Naive thymus-derived CD8-positive, alpha-beta T cell (primary cell): ENCODE measurements at regions not wholly inside any gene's neighbourhood (a gene's known extent, or its start where the extent isn't known, plus 50 kb on each side); places are given as distances from the start of the nearest gene placed in this dataset.
A peak's percentile ranks its signal among the peaks of the same experiment; 100 is the strongest.
"Not testable (repeated sequence)": the region's sequence is repeated elsewhere in the genome, so short reads cannot be mapped to it uniquely, and the experiment has no call there.

Experiments
- ATAC-seq, 2 donors: fragments of 150-1000 bp; cut with Tn5 transposase in 1 of 2; sonication (Bioruptor Pico), chemical (Tn5 transposase) in 1 of 2; 1 replicate in 1 of 2; 2 replicates in 1 of 2; pipeline ENCODE4 v1.10.0; 2021; ENCODE audit warnings: mild to moderate bottlenecking in 2 of 2, moderate library complexity in 2 of 2
- POLR2A ChIA-PET: fragments of 350-600 bp; sonication (Branson Sonifier 250); formaldehyde crosslinking; loops from one replicate; lab custom pipeline; 2021; ENCODE audit warnings: antibody characterized with exemption; lab: Charles Lee
- DNase-seq, 10 donors: peaks; one replicate each; pipeline versions ENCODE4 v3.0.0 to v3.0.0-alpha.2; 2020 to 2022
- H3K27ac Mint-ChIP-seq, 10 donors: one replicate each; pipeline ENCODE4 v1.8.0; 2020 to 2022; ENCODE audit warnings: mild to moderate bottlenecking in 10 of 10, mixed read lengths in 10 of 10, moderate library complexity in 4 of 10, inconsistent platforms in 1 of 10
- H3K27me3 Mint-ChIP-seq, 5 donors: one replicate each; pipeline ENCODE4 v1.8.0; 2021 to 2022; ENCODE audit warnings: mixed read lengths in 5 of 5
- H3K36me3 Mint-ChIP-seq, 3 donors: one replicate each; pipeline ENCODE4 v1.8.0; 2020 to 2022; ENCODE audit warnings: mixed read lengths in 3 of 3, mild to moderate bottlenecking in 2 of 3, inconsistent platforms in 1 of 3
- H3K4me1 Mint-ChIP-seq, 4 donors: one replicate each; pipeline ENCODE4 v1.8.0; 2021 to 2022; ENCODE audit warnings: mixed read lengths in 4 of 4
- H3K4me3 Mint-ChIP-seq, 10 donors: one replicate each; pipeline ENCODE4 v1.8.0; 2020 to 2022; ENCODE audit warnings: mild to moderate bottlenecking in 10 of 10, mixed read lengths in 10 of 10, moderate library complexity in 6 of 10, inconsistent platforms in 1 of 10
- H3K9me3 Mint-ChIP-seq, 9 donors: one replicate each; pipeline ENCODE4 v1.8.0; 2020 to 2022; ENCODE audit warnings: mixed read lengths in 9 of 9, mild to moderate bottlenecking in 3 of 9, inconsistent platforms in 1 of 9, moderate library complexity in 1 of 9

DNA sequence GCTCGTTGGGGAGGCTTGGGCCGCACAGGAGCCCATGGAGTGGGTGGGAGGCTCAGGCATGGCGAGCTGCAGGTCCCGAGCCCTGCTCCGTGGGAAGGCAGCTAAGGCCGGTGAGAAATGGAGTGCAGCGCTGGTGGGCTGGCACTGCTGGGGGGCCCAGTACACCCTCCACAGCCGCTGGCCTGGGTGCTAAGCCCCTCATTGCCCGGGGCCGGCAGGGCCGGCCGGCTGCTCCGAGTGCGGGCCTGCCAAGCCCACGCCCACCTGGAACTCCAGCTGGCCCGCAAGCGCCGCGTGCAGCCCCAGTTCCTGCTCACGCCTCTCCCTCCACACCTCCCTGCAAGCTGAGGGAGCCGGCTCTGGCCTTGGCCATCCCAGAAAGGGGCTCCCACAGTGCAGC lies 573.3 kb downstream of the KIF4B start:
- H3K4me3 Mint-ChIP-seq, ATAC-seq, POLR2A ChIA-PET, H3K36me3 Mint-ChIP-seq, DNase-seq, H3K4me1 Mint-ChIP-seq, H3K27ac Mint-ChIP-seq, H3K27me3 Mint-ChIP-seq, H3K9me3 Mint-ChIP-seq: not testable (repeated sequence)

DNA sequence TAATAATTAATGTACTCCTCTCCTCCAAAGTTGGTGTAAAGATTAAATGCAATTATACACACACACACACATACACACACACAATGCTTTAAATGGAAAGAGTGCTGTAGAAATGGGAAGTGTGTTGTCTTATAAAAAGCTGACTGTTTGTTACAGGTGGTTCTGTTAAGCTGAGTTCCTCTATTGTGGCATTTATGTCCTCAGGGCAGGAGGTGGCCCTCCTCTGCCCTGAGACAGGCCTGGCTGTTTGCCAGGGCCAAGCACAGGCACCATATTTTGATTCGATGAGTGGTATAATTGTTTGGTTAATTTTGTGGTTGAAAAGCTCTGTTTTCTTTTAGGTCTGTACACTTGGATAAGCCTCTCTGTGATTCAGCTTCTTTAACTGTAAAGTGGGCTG lies 573.9 kb downstream of the KIF4B start:
- peaks cover 0 to 9% (median 2%) of the 10 kb centered on the region in 5 donors for H3K27me3 Mint-ChIP-seq
- no peak overlapping the region for H3K27ac Mint-ChIP-seq
- no peak for DNase-seq
- H3K36me3 Mint-ChIP-seq: no peaks in the 10 kb centered on the region
- H3K4me3 Mint-ChIP-seq: no peak overlapping the region
- no peaks in the 10 kb centered on the region for H3K4me1 Mint-ChIP-seq
- POLR2A ChIA-PET: no interaction called here
- ATAC-seq: no peak
- H3K9me3 Mint-ChIP-seq: no peaks in the 10 kb centered on the region

DNA sequence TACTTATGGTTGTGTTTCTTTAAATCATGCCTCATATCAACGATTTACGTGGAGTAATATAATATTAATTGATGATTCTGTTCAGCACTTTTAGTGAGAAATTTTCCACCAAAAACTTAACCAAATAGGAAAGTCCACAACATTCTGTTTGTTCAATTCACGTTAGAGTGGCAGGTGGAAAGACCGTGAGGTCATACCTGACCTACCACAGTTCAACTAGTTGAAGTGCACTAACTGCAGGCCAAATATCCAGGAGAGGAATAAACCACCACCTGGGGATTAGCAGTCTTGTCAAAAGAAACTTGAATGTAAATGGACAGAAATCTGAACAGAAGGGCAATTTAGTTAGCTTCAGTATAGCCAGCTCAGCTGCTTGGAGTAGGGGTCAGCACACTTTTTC lies 577.7 kb downstream of the KIF4B start:
- no peaks in the 10 kb centered on the region for H3K36me3 Mint-ChIP-seq
- DNase-seq: no peak
- H3K9me3 Mint-ChIP-seq: no peaks in the 10 kb centered on the region
- H3K4me1 Mint-ChIP-seq: no peaks in the 10 kb centered on the region
- ATAC-seq: no peak
- no peak overlapping the region for H3K27ac Mint-ChIP-seq
- H3K4me3 Mint-ChIP-seq: no peak overlapping the region
- peaks cover 0 to 31% (median 10%) of the 10 kb centered on the region in 5 donors for H3K27me3 Mint-ChIP-seq
- POLR2A ChIA-PET: no interaction called here

DNA sequence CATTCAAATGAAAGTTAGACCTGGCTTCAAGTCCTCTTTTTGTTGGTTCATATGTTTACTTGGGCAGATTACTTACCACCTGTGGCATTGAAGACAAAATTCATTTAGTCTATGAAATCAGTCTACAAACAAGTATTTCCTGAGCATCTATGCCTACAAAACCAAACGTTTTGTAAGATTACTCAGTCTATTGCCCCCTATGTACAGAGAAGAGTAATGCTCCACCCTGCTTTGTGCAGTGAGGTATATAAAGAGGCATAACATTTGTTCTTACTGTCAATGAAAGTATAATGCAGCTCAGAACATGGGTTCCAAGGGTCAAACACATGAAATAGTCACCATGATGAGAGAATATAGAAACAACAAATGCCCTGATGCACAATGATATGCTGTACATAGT lies 580.7 kb downstream of the KIF4B start:
- no peak for ATAC-seq
- no peak for DNase-seq
- Mint-ChIP-seq H3K27ac (no peak overlapping the region), H3K27me3 (peaks cover 0 to 31% (median 10%) of the 10 kb centered on the region in 5 donors), H3K36me3 (no peaks in the 10 kb centered on the region), H3K4me3 (no peak overlapping the region), H3K9me3 (no peaks in the 10 kb centered on the region), H3K4me1 (no peaks in the 10 kb centered on the region)
- POLR2A ChIA-PET: no interaction called here

DNA sequence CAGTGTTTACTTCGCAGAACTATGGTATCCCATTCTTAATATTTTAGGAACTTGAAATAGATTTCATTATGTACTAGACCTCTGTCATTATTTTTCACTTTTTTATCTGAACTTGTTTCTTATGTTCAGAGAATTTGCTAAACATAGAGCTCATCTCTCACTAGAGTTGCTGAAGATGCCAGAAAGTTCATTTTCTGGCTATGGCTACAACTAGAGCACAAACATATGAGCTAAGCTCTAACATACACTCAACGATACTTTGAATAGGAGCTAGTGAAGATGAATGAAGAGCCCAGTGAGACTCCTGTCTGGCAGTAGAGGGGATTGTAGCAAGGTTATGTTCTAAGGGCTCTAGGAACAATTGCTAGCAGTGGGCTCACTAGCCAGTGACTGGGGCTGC lies 582.2 kb downstream of the KIF4B start:
- POLR2A ChIA-PET: no interaction called here
- H3K9me3 Mint-ChIP-seq: no peaks in the 10 kb centered on the region
- H3K27ac Mint-ChIP-seq: no peak overlapping the region
- ATAC-seq (no peak), DNase-seq (no peak)
- no peaks in the 10 kb centered on the region for H3K4me1 Mint-ChIP-seq
- H3K27me3 Mint-ChIP-seq: peaks cover 0 to 24% (median 10%) of the 10 kb centered on the region in 5 donors
- no peak overlapping the region for H3K4me3 Mint-ChIP-seq
- no peaks in the 10 kb centered on the region for H3K36me3 Mint-ChIP-seq

DNA sequence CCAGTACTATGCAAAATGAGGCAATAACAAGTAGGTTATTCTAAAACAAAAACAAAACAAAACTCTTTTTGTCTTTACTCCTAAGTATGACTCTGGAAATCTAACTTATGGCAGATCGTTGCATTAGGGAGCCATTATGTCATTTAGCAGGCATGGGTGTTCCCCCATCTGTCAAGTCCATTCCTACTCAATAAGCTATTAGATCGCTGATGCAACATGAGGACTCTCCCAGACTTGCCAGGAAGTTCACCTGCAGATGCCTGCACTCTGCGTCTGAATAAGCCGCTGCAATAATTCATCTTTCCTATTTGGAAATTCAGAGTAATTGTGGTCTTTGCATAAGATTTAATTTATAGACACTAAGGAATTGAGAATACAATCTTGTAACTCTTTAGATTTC lies 585.0 kb downstream of the KIF4B start:
- H3K9me3 Mint-ChIP-seq: no peaks in the 10 kb centered on the region
- DNase-seq: no peak
- POLR2A ChIA-PET: no interaction called here
- ATAC-seq: no peak
- H3K27ac Mint-ChIP-seq: no peak overlapping the region
- no peak overlapping the region for H3K4me3 Mint-ChIP-seq
- no peaks in the 10 kb centered on the region for H3K4me1 Mint-ChIP-seq
- H3K36me3 Mint-ChIP-seq: no peaks in the 10 kb centered on the region
- H3K27me3 Mint-ChIP-seq: peaks cover 4 to 38% (median 7%) of the 10 kb centered on the region in 5 donors

DNA sequence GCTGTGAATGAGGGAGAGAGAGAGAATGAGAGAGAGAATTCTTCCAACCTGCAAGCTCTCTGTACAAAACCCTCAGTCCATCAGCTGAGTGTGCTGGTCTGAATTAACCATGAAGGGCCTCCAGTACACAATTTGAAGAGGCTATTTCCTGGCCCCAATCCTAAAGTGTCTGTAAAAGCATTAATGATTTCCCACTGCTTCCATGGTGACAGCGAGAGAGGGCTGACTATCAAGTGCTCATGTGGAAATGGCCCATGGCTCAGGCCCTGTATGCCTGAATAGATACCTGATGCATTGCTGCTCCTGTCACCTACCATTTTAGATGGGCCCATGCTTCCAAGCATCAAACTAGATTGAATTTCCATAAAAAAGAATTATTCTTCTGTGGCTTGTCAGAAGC lies 592.4 kb downstream of the KIF4B start:
- H3K4me3 Mint-ChIP-seq: no peak overlapping the region
- POLR2A ChIA-PET: no interaction called here
- ATAC-seq (no peak), DNase-seq (no peak)
- H3K9me3 Mint-ChIP-seq: peaks cover 0 to 2% (median 0%) of the 10 kb centered on the region in 9 donors
- H3K4me1 Mint-ChIP-seq: no peaks in the 10 kb centered on the region
- no peaks in the 10 kb centered on the region for H3K36me3 Mint-ChIP-seq
- H3K27ac Mint-ChIP-seq: no peak overlapping the region
- H3K27me3 Mint-ChIP-seq: peaks cover 4 to 30% (median 5%) of the 10 kb centered on the region in 5 donors

DNA sequence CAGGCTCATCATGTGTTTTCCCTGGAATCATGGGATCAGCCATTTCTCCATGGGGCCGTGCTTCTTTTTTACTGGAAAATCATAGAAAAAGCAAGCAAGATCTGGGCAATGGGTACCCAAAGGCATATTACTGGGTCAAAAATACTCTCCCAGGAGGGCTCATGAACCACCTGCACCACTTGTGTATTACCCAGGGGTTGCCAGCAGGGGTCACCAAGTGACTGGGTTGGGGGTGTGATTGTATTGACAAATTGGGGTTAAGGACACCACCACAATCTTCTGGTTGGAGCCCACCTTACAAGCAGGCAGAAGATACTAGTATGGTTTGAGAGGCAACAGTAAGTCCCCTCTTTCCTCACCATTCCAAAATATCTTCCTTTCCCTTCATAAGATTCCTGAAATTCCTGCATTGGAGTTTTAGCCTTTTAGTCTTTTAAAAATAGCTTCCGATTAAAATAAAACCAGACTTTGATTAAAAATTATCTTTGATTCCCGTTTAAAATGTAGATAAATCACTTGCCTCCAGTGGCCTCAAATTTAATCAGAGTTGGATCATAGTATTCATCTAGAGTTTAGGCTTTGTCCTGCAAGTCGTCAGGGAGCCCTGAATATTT lies 603.3 kb downstream of the KIF4B start:
- ATAC-seq: peak in 1 of 2 donors; percentile 33
- H3K27me3 Mint-ChIP-seq: peaks cover 8 to 55% (median 23%) of the 10 kb centered on the region in 5 donors
- POLR2A ChIA-PET: no interaction called here

DNA sequence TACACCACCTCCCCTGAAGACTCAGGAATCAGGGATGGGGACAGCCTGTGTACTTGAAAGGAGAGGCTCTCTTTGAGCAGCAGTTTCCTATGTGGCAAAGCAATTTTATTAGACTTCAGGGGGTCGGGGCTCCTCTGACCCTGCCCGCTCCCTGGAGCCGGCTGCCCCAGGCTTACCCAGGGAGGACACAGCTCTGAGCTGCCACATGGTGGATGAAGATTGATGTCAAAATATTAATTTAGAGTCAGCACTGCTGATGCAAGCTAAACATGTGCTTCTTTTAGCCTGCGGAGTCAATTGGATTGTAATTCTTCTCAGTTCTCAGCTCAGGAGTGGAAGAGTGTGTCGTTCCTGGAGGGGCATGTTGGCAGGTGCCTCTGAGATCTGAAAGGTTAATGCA lies 606.1 kb downstream of the KIF4B start:
- no peaks in the 10 kb centered on the region for H3K36me3 Mint-ChIP-seq
- no peak overlapping the region for H3K4me3 Mint-ChIP-seq
- no peak overlapping the region for H3K27ac Mint-ChIP-seq
- no peak for DNase-seq
- no peaks in the 10 kb centered on the region for H3K4me1 Mint-ChIP-seq
- peaks cover 11 to 59% (median 26%) of the 10 kb centered on the region in 5 donors for H3K27me3 Mint-ChIP-seq
- ATAC-seq: no peak
- no peaks in the 10 kb centered on the region for H3K9me3 Mint-ChIP-seq
- POLR2A ChIA-PET: no interaction called here

More for the DNA sequence above, 603.3 kb downstream of the KIF4B start:
- DNase-seq: peak; percentile 10 to 62 (median 32)
- H3K4me3 Mint-ChIP-seq: no peak overlapping the region
- H3K4me1 Mint-ChIP-seq: no peaks in the 10 kb centered on the region
- H3K9me3 Mint-ChIP-seq: no peaks in the 10 kb centered on the region
- no peak overlapping the region for H3K27ac Mint-ChIP-seq
- no peaks in the 10 kb centered on the region for H3K36me3 Mint-ChIP-seq

DNA sequence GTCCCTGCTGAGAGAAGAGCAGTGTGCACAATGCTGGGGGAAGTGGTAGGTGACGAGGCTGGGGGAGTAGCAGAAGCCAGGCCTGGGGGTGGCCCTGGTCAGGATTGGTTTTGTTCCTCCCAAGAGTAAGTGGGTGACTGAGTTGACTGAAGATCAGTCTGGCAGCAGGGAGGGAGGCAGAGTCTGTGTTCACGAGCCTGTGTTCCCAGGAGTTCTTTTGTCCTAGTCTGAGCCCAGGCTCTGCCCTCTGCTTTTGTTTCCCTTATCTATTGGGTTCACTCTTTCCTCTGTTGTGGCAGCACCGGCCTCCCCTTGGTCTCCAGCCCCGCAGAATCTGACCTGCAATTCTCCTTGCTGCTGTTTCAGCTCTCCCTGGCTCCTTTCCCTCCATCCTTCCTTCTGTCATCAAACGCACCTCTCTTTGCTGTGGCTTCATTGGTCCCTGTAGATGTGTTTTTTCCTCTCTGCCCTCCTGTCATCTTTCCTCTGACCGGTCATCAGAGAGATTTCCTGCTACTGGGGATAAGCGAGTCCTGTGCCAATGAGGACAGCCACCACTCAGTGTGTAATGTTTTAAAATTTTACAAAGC lies 607.4 kb downstream of the KIF4B start:
- Mint-ChIP-seq H3K36me3 (no peaks in the 10 kb centered on the region), H3K9me3 (no peaks in the 10 kb centered on the region), H3K27ac (no peak overlapping the region), H3K4me1 (no peaks in the 10 kb centered on the region), H3K27me3 (peaks cover 14 to 64% (median 32%) of the 10 kb centered on the region in 5 donors), H3K4me3 (no peak overlapping the region)
- no peak for DNase-seq
- POLR2A ChIA-PET: no interaction called here
- no peak for ATAC-seq

DNA sequence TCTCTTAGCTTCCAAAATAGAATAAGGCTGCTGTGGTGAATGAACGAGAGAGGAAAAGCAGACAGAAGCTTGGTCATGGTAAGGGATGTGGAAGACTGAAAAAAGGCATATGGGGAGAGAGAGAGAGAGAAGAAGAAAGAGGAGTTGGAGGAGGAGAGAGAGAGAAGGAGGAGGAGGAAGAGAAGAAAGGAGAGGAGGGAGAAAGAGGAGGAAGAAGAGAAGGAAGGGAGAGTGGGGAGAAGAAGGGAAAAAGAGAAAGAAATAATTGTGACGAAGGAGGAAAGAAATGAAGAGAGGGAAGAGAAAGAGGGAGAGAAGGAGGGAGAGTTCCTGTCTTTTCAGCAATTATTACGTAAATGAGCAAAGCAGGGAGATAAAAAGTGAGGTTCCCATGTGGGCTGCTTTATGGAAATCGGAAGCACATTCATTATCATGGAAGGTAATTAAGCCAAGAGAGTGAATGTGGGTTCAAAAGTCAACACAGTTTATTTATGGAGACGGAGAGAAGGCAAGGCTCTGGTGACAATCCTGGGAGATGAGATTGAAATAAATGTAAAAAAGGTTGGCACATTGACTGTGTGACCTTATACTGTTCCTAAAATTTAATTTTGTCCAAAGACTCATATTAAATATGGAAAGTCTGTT lies 611.2 kb downstream of the KIF4B start:
- Mint-ChIP-seq H3K9me3 (no peaks in the 10 kb centered on the region), H3K4me3 (no peak overlapping the region), H3K4me1 (no peaks in the 10 kb centered on the region), H3K27me3 (peaks cover 19 to 58% (median 35%) of the 10 kb centered on the region in 5 donors), H3K27ac (no peak overlapping the region), H3K36me3 (no peaks in the 10 kb centered on the region)
- DNase-seq: no peak
- ATAC-seq: no peak
- POLR2A ChIA-PET: no interaction called here

DNA sequence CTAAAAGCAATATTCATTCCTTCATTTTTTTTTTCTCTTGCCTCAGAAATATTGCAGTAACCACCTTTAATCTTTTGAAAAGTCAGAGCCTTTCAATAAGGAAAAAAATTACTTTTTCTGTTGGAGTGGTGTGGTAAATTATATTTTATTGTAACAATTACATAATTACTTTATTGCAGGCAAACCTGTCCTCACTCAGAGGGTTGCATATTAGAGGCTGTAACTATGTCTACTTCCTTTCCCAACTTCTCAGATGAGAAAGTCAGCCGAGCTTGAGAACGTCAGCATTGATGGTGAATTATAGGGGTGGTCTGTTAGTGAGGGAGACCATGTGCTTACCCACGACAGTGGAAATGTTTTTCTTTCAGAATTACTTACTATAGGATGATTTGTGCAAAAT lies 611.8 kb downstream of the KIF4B start:
- ATAC-seq (no peak), DNase-seq (no peak)
- POLR2A ChIA-PET: no interaction called here
- no peak overlapping the region for H3K4me3 Mint-ChIP-seq
- no peaks in the 10 kb centered on the region for H3K36me3 Mint-ChIP-seq
- no peaks in the 10 kb centered on the region for H3K4me1 Mint-ChIP-seq
- peaks cover 19 to 53% (median 31%) of the 10 kb centered on the region in 5 donors for H3K27me3 Mint-ChIP-seq
- no peaks in the 10 kb centered on the region for H3K9me3 Mint-ChIP-seq
- no peak overlapping the region for H3K27ac Mint-ChIP-seq

DNA sequence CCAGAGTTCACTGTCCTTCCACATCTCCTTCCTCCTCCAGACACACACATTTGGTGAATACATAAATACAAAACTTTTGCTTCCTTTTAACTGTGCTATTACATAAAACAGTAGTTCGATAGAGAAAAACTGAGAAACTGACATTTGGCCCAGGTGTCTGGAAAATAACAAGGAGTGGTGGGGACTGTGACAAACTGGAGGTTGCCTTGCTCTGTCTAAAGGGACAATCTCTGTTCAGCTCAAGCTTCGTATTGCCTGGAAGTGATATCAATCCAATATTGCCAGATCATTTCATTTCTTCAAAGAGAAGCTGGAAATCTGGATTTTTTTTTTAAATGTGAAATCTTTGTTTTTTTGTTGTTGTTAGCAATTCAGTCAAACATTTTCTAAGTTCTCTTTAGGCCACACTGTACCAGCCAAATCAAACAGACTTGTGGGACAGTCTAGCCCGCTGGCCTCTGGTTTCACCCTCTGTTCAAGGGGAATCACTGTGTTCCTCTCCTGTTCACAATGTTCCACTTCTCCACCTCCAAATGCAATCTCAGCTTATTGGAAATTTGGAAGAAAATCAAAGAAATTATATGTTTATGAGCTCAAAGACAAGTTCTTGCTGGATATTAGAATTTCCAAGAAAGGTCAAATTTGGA lies 612.5 kb downstream of the KIF4B start:
- H3K36me3 Mint-ChIP-seq: no peaks in the 10 kb centered on the region
- ATAC-seq (no peak), DNase-seq (no peak)
- no peaks in the 10 kb centered on the region for H3K4me1 Mint-ChIP-seq
- POLR2A ChIA-PET: no interaction called here
- no peak overlapping the region for H3K4me3 Mint-ChIP-seq
- no peak overlapping the region for H3K27ac Mint-ChIP-seq
- H3K9me3 Mint-ChIP-seq: no peaks in the 10 kb centered on the region
- peaks cover 19 to 45% (median 25%) of the 10 kb centered on the region in 5 donors for H3K27me3 Mint-ChIP-seq
